ENCODE measurements at regions not wholly inside any gene's neighbourhood (a gene's known extent, or its start where the extent isn't known, plus 50 kb on each side); places are given as distances from the start of the nearest gene placed in this dataset.

DNA sequence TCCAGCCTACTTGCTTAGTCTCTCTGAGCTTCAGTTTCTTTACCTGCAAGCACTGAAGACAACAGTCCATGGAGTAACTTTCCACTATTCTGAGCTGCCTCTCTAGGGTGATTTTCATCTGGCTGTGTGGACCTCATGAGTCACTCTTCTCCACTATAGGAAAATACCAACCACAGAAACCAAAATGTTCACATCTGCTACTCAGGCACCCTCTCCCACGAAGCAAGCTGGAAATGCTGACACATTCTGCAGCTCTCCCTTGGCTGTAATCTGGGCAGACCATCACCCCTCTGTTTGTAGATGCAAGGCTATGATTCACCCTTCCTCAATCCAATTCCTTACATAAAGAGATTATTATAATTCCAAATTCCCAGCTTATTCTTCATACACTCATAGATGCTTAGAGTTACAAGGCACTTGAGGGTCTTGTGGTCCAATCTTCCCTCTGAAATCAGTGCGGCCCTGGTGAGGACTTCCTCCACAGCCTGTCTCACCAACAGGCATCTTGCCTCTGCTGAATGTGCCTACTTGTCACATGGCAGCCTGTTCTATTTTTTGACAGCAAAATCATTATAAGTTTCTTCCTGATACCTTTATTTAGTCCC is 97.0 kb upstream of the LNX1 start:
- H3K36me3 ChIP-seq (ENCODE audit: insufficient read depth, low read length) = no peaks in the 10 kb centered on the region
- no peaks in the 10 kb centered on the region for H3K9me3 ChIP-seq (ENCODE audit: low read length)
- H2AFZ ChIP-seq (ENCODE audit: low read depth, low read length) = no peak overlapping the region
- H3K27me3 ChIP-seq (ENCODE audit: insufficient read depth, low read length) = no peaks in the 10 kb centered on the region
- H3K4me3 ChIP-seq (ENCODE audit: low read length) = no peak overlapping the region
- no peaks in the 10 kb centered on the region for H3K4me1 ChIP-seq (ENCODE audit: insufficient read depth, low read length)

DNA sequence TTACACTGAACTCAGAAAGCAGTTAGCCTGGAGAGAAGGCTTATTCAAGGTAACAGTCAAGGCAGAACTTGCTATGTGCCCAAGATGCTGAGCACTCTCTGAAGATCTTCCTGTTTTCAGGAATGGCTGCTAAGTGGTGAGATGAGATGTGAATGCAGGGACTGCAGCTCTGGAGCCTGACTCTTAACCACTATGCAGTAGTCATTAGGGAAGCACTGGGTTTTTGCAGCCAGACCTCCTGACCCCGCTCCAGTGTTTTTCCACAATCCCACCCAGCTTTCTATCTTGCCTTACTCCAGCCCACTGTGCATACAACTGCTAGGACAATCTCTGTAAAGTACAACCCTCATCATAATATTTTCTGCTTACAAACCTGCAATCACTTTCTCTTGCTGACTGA is 95.2 kb upstream of the LNX1 start:
- H3K4me1 ChIP-seq (ENCODE audit: insufficient read depth, low read length) = no peaks in the 10 kb centered on the region

GRCh38 chr4:53684136-53685130 is 93.1 kb upstream of the LNX1 start:
- Histone ChIP-seq H3K36me3 (ENCODE audit: insufficient read depth, low read length) (no peaks in the 10 kb centered on the region), H3K4me3 (ENCODE audit: low read length) (no peak overlapping the region), H3K27me3 (ENCODE audit: insufficient read depth, low read length) (no peaks in the 10 kb centered on the region), H3K4me1 (ENCODE audit: insufficient read depth, low read length) (no peaks in the 10 kb centered on the region), H3K9me3 (ENCODE audit: low read length) (no peaks in the 10 kb centered on the region), H2AFZ (ENCODE audit: low read depth, low read length) (no peak overlapping the region)

More for the DNA sequence above, 95.2 kb upstream of the LNX1 start:
- H3K36me3 ChIP-seq (ENCODE audit: insufficient read depth, low read length) = no peaks in the 10 kb centered on the region
- no peak overlapping the region for H3K4me3 ChIP-seq (ENCODE audit: low read length)
- H2AFZ ChIP-seq (ENCODE audit: low read depth, low read length) = no peak overlapping the region
- no peaks in the 10 kb centered on the region for H3K27me3 ChIP-seq (ENCODE audit: insufficient read depth, low read length)
- H3K9me3 ChIP-seq (ENCODE audit: low read length) = no peaks in the 10 kb centered on the region

DNA sequence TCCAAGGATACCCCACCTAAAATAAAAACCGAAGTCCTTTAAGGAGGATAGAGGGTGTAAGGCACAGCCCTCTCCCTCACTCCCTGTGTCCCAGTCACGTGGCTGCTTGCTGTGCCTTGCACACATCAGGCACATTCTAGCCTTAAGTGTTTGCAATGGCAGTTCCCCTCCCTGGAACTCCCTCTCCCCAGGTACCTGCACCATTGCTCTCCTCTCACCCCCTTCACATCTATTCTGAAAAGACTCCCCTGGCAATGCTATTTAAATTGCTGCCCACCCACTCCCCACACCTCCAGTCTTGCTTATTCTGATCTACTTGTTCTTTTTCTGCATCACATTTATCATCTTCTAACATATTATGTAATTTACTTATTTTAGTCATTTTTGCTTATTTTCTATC is 91.6 kb upstream of the LNX1 start:
- H3K36me3 ChIP-seq (ENCODE audit: insufficient read depth, low read length) = no peaks in the 10 kb centered on the region
- H2AFZ ChIP-seq (ENCODE audit: low read depth, low read length) = no peak overlapping the region
- H3K4me1 ChIP-seq (ENCODE audit: insufficient read depth, low read length) = no peaks in the 10 kb centered on the region
- H3K27me3 ChIP-seq (ENCODE audit: insufficient read depth, low read length) = no peaks in the 10 kb centered on the region
- H3K9me3 ChIP-seq (ENCODE audit: low read length) = no peaks in the 10 kb centered on the region
- H3K4me3 ChIP-seq (ENCODE audit: low read length) = no peak overlapping the region

DNA sequence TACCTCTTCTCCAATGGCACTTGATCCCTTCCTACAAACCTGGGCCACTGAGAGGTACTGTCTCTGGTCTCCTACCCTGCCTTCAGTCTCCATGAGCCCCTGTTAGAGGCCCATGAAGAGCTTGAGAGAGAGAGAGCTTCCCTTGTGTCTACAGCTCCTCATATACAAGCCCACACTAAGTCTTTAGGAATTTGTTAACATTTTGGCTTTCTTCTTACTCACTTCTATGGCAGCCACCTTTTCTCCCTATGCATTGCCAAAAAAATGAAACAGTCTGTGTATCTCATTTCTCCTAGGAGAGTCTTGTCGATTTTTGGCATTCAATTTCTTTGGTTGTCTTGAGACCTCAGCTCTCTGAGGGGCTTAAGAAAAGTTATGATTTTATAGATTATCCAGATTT is 90.9 kb upstream of the LNX1 start:
- Histone ChIP-seq H3K36me3 (ENCODE audit: insufficient read depth, low read length) (no peaks in the 10 kb centered on the region), H3K9me3 (ENCODE audit: low read length) (no peaks in the 10 kb centered on the region), H2AFZ (ENCODE audit: low read depth, low read length) (no peak overlapping the region), H3K4me3 (ENCODE audit: low read length) (no peak overlapping the region), H3K27me3 (ENCODE audit: insufficient read depth, low read length) (no peaks in the 10 kb centered on the region), H3K4me1 (ENCODE audit: insufficient read depth, low read length) (no peaks in the 10 kb centered on the region)

DNA sequence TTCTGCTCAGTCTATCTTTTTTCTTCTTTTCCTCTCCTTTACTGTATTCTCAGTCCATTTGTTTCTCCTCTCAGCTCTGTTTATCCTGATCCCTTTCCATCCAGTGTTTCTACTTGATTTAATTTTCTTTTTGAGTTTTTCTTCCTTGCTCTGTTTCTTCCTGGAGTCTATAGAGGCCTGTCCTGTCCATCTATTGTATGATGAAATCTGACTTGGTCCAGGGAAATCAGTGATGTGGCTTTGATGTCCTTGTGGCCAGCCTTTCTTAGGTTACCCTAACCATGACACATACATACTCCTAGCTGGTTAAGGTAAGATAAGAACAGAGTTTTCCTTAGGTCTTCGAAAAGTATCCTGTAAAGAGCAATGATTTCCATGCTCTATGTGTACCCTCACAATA is 89.3 kb upstream of the LNX1 start:
- H3K27me3 ChIP-seq (ENCODE audit: insufficient read depth, low read length) = no peaks in the 10 kb centered on the region
- H3K9me3 ChIP-seq (ENCODE audit: low read length) = no peaks in the 10 kb centered on the region
- no peaks in the 10 kb centered on the region for H3K4me1 ChIP-seq (ENCODE audit: insufficient read depth, low read length)
- H3K36me3 ChIP-seq (ENCODE audit: insufficient read depth, low read length) = no peaks in the 10 kb centered on the region
- no peak overlapping the region for H2AFZ ChIP-seq (ENCODE audit: low read depth, low read length)
- no peak overlapping the region for H3K4me3 ChIP-seq (ENCODE audit: low read length)

- no peaks in the 10 kb centered on the region for H3K27me3 ChIP-seq (ENCODE audit: insufficient read depth, low read length)
- H3K36me3 ChIP-seq (ENCODE audit: insufficient read depth, low read length) = no peaks in the 10 kb centered on the region
- no peaks in the 10 kb centered on the region for H3K4me1 ChIP-seq (ENCODE audit: insufficient read depth, low read length)
- no peak overlapping the region for H2AFZ ChIP-seq (ENCODE audit: low read depth, low read length)
- no peaks in the 10 kb centered on the region for H3K9me3 ChIP-seq (ENCODE audit: low read length)
- H3K4me3 ChIP-seq (ENCODE audit: low read length) = no peak overlapping the region
These were observed 88.9 kb upstream of the LNX1 start for GRCh38 chr4:53680168-53680567.

DNA sequence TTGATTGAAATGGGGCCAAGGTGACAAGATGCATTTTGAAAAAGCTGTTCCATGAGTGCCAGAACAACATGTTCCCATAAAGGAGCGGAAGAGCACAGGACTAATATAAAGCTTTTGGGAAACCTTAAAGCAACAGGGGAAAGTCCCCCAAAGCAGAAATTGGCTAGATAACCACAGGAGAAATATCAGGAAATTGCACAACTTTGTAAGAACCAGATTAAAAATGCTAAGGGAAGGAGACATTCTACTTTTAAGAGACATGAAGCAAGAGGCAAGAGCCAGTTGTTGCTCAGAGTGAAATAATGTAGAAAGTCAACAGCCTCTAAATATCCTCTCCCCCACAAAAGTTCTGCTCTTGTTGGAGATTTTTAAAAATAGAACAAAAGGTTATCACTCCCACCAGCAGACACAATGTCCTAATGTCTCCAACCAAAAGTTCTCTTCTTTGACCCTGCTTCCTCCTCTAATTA is 85.2 kb upstream of the LNX1 start:
- Histone ChIP-seq H3K4me1 (ENCODE audit: insufficient read depth, low read length) (no peaks in the 10 kb centered on the region), H3K4me3 (ENCODE audit: low read length) (no peak overlapping the region), H3K9me3 (ENCODE audit: low read length) (no peaks in the 10 kb centered on the region), H3K27me3 (ENCODE audit: insufficient read depth, low read length) (no peaks in the 10 kb centered on the region), H2AFZ (ENCODE audit: low read depth, low read length) (no peak overlapping the region), H3K36me3 (ENCODE audit: insufficient read depth, low read length) (no peaks in the 10 kb centered on the region)

- no peaks in the 10 kb centered on the region for H3K9me3 ChIP-seq (ENCODE audit: low read length)
- no peaks in the 10 kb centered on the region for H3K27me3 ChIP-seq (ENCODE audit: insufficient read depth, low read length)
- no peak overlapping the region for H3K4me3 ChIP-seq (ENCODE audit: low read length)
- H2AFZ ChIP-seq (ENCODE audit: low read depth, low read length) = no peak overlapping the region
- H3K36me3 ChIP-seq (ENCODE audit: insufficient read depth, low read length) = no peaks in the 10 kb centered on the region
- H3K4me1 ChIP-seq (ENCODE audit: insufficient read depth, low read length) = no peaks in the 10 kb centered on the region
These were observed 83.6 kb upstream of the LNX1 start for GRCh38 chr4:53674903-53675302.

DNA sequence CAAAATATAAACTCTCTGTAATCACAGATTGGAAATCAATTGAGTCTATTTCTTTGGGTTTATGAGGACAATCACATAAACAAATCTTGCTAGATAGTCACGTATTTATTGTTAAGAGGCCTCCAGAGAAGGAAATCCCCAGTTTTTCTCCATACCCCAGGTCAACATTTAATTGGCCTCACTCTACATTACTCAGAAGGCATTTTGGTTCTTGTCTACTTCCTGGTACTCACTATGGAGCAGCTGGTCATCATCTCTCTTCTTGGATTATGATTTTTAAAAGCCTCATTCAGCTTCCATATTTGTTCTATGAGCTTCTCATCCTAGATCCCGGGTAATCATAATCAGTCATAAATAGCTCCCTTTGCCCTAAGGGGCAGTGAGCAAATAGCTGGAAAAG is 81.6 kb upstream of the LNX1 start:
- no peak overlapping the region for H2AFZ ChIP-seq (ENCODE audit: low read depth, low read length)
- no peaks in the 10 kb centered on the region for H3K27me3 ChIP-seq (ENCODE audit: insufficient read depth, low read length)
- H3K4me3 ChIP-seq (ENCODE audit: low read length) = no peak overlapping the region
- no peaks in the 10 kb centered on the region for H3K4me1 ChIP-seq (ENCODE audit: insufficient read depth, low read length)
- H3K36me3 ChIP-seq (ENCODE audit: insufficient read depth, low read length) = no peaks in the 10 kb centered on the region
- H3K9me3 ChIP-seq (ENCODE audit: low read length) = no peaks in the 10 kb centered on the region

DNA sequence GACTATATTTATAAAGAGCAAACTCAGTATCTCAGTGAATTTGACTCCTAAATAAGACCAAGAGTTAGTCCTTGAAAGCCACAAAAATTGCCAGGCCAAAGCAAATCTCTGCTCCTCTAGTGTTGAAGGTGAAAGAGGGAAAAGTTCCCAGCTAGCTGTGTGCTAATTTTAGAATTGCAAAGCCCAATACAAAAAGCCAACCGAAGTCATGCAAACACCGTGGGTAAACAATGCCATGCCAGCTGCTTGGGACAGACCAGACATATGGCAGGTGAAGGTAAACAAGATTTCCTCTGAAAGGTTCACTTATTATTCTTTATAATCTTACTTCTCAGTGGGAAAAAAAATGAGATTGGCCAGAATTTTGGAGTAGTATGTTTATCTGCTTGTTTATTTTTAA is 80.5 kb upstream of the LNX1 start:
- Histone ChIP-seq H3K4me3 (ENCODE audit: low read length) (no peak overlapping the region), H3K36me3 (ENCODE audit: insufficient read depth, low read length) (no peaks in the 10 kb centered on the region), H3K9me3 (ENCODE audit: low read length) (no peaks in the 10 kb centered on the region), H3K27me3 (ENCODE audit: insufficient read depth, low read length) (no peaks in the 10 kb centered on the region), H2AFZ (ENCODE audit: low read depth, low read length) (no peak overlapping the region), H3K4me1 (ENCODE audit: insufficient read depth, low read length) (no peaks in the 10 kb centered on the region)

DNA sequence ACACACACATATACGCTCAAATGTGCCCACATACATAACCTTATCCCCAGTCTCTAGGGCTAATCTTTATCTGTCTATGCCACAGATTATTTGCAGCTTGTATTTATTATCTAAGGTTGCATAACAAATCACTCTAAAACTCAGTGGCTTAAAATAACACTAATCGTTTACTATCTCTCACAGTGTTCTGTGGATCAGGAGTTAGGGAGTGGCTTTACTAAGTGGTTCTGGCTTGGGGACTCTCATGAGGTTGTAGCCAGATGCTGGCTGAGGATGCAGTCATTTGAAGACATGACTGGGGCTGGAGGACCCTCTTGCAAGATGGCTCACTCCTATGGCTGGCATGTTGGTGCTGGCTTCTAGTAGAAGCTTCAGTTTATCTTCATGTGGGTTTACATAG is 68.5 kb upstream of the LNX1 start:
- H2AFZ ChIP-seq (ENCODE audit: low read depth, low read length) = no peak overlapping the region
- no peaks in the 10 kb centered on the region for H3K27me3 ChIP-seq (ENCODE audit: insufficient read depth, low read length)
- no peak overlapping the region for H3K4me3 ChIP-seq (ENCODE audit: low read length)
- H3K9me3 ChIP-seq (ENCODE audit: low read length) = no peaks in the 10 kb centered on the region
- H3K4me1 ChIP-seq (ENCODE audit: insufficient read depth, low read length) = no peaks in the 10 kb centered on the region
- no peaks in the 10 kb centered on the region for H3K36me3 ChIP-seq (ENCODE audit: insufficient read depth, low read length)

- no peaks in the 10 kb centered on the region for H3K27me3 ChIP-seq (ENCODE audit: insufficient read depth, low read length)
- H3K4me1 ChIP-seq (ENCODE audit: insufficient read depth, low read length) = no peaks in the 10 kb centered on the region
- H2AFZ ChIP-seq (ENCODE audit: low read depth, low read length) = no peak overlapping the region
- H3K9me3 ChIP-seq (ENCODE audit: low read length) = no peaks in the 10 kb centered on the region
- no peak overlapping the region for H3K4me3 ChIP-seq (ENCODE audit: low read length)
- no peaks in the 10 kb centered on the region for H3K36me3 ChIP-seq (ENCODE audit: insufficient read depth, low read length)
These were observed 67.8 kb upstream of the LNX1 start for GRCh38 chr4:53659112-53659511.
